ENCODE measurements at regions not wholly inside any gene's neighbourhood (a gene's known extent, or its start where the extent isn't known, plus 50 kb on each side); places are given as distances from the start of the nearest gene placed in this dataset.

DNA sequence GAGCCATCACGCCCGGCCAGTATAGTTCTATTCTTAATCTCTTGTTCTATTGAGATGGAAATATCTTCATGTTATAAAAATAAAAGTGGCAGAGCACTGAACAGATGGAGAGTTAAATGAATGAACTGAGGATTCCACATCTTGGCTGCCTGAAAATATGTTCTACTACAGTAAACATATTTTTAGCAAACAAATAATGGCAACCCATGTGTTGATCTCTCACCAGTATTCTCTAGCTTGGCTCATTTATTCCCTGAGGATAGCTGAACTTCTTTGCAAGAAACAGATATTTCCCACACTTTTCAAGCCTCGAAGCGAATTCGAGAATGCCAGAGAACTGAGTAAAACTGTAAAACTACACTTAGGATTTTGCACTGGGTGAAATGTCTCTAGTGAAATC, 58.9 kb downstream of the DIRAS3 start:
- Mint-ChIP-seq H3K9me3 (peaks cover 0 to 15% (median 12%) of the 10 kb centered on the region in 3 donors), H3K36me3 (no peaks in the 10 kb centered on the region), H3K27ac (no peak overlapping the region), H3K27me3 (peaks cover 0 to 5% of the 10 kb centered on the region in 2 donors), H3K4me1 (no peaks in the 10 kb centered on the region), H3K4me3 (no peak overlapping the region)
- Histone ChIP-seq H3K36me3 (ENCODE audit: control insufficient read depth in 2 of 2, extremely low read depth in 1 of 2, insufficient read depth in 1 of 2, low read length in 1 of 2) (no peaks in the 10 kb centered on the region), H3K4me3 (ENCODE audit: control insufficient read depth in 1 of 2, extremely low read depth in 1 of 2, low read length in 1 of 2) (no peak overlapping the region), H3K9me3 (no peaks in the 10 kb centered on the region), H3K27ac (ENCODE audit: low read length) (no peak overlapping the region), H3K4me1 (ENCODE audit: control insufficient read depth in 1 of 2, extremely low read depth in 1 of 2, insufficient read depth in 2 of 2, low read length in 2 of 2) (no peaks in the 10 kb centered on the region), H3K27me3 (replicated peaks in 1 of 2; ENCODE audit: control insufficient read depth in 2 of 2, extremely low read depth in 1 of 2, insufficient read depth in 2 of 2, low read length in 1 of 2) (no peaks in the 10 kb centered on the region)
- ATAC-seq (replicated peaks in 1 of 4) (no peak), DNase-seq (no peak)
- ChIA-PET CTCF (no interaction called here), POLR2A (no interaction called here)
- WGBS (ENCODE audit: insufficient coverage), result no CpG with 5 or more reads among the region's 5 CpGs

DNA sequence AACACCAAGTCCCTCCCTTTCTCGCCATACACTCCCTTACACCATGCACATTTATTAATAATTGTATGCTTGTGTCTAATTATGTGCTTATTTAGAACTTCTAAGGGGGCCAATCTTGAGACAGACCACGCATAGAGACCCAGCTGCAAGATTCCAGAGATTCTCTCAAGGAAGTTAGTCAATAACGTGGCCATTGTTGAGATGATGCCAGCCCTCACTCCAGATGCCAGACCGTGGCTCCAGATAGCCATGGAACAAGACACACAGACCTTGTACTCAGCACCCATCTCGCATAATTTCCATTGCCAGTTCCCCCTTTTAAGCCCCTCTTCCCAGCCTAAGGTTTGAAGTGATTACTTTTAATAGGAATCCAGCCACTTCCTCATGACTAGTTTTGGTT, 62.4 kb downstream of the DIRAS3 start:
- no peaks in the 10 kb centered on the region for H3K36me3 Mint-ChIP-seq
- H3K27me3 Mint-ChIP-seq, result peaks cover 0 to 5% of the 10 kb centered on the region in 2 donors
- no peaks in the 10 kb centered on the region for H3K4me1 Mint-ChIP-seq
- 87% methylated on average over 3 of the region's 5 CpGs for WGBS (ENCODE audit: insufficient coverage)
- no peak for ATAC-seq (replicated peaks in 1 of 4)
- peaks cover 0 to 6% (median 4%) of the 10 kb centered on the region in 3 donors for H3K9me3 Mint-ChIP-seq
- Histone ChIP-seq H3K27me3 (replicated peaks in 1 of 2; ENCODE audit: control insufficient read depth in 2 of 2, extremely low read depth in 1 of 2, insufficient read depth in 2 of 2, low read length in 1 of 2) (no peaks in the 10 kb centered on the region), H3K36me3 (ENCODE audit: control insufficient read depth in 2 of 2, extremely low read depth in 1 of 2, insufficient read depth in 1 of 2, low read length in 1 of 2) (no peaks in the 10 kb centered on the region), H3K4me3 (ENCODE audit: control insufficient read depth in 1 of 2, extremely low read depth in 1 of 2, low read length in 1 of 2) (no peak overlapping the region), H3K4me1 (ENCODE audit: control insufficient read depth in 1 of 2, extremely low read depth in 1 of 2, insufficient read depth in 2 of 2, low read length in 2 of 2) (no peaks in the 10 kb centered on the region), H3K9me3 (no peaks in the 10 kb centered on the region), H3K27ac (ENCODE audit: low read length) (no peak overlapping the region)
- no peak overlapping the region for H3K27ac Mint-ChIP-seq
- CTCF ChIA-PET, result no interaction called here
- no peak overlapping the region for H3K4me3 Mint-ChIP-seq
- POLR2A ChIA-PET, result interaction anchor here in 1 of 2 donors (0.7 kb wide), 1 partner anchor 28 kb away, joined by 4 read pairs; no protein-coding TSS in a partner anchor
- no peak for DNase-seq

DNA sequence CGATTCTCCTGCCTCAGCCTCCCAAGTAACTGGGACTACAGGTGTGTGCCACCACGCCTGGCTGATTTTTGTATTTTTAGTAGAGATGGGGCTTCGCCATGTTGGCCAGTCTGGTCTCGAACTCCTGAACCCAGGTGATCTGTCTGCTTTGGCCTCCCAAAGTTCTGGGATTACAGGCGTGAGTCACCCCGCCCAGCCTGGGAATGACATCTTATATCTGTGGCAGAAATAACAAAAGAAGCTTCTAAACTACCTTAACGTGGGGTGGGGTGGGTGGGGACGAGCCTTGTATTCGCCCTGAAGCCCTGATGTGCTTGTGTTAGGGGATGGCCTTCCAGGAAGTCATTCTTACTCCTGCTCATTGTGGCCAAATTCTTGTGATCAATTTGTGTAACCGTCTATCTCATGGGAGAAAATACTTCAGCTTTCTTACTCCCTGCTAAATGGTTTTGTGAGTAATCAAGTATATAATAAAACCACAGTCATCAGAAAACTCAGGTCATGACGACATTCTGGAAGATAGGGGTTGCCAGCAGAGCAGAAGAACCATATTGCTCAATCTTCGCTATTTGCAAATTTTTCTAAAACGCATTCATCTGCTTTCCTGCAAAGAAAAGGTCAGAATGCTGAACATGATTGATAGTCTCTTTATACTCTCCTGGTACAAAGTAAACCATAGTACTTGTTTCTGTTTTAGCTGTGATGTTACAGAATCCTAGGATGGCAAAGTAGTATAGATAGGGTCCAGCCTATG, 63.2 kb downstream of the DIRAS3 start:
- Histone ChIP-seq H3K27me3 (replicated peaks in 1 of 2; ENCODE audit: control insufficient read depth in 2 of 2, extremely low read depth in 1 of 2, insufficient read depth in 2 of 2, low read length in 1 of 2) (no peaks in the 10 kb centered on the region), H3K36me3 (ENCODE audit: control insufficient read depth in 2 of 2, extremely low read depth in 1 of 2, insufficient read depth in 1 of 2, low read length in 1 of 2) (no peaks in the 10 kb centered on the region), H3K4me1 (ENCODE audit: control insufficient read depth in 1 of 2, extremely low read depth in 1 of 2, insufficient read depth in 2 of 2, low read length in 2 of 2) (no peaks in the 10 kb centered on the region), H3K4me3 (ENCODE audit: control insufficient read depth in 1 of 2, extremely low read depth in 1 of 2, low read length in 1 of 2) (no peak overlapping the region), H3K27ac (ENCODE audit: low read length) (no peak overlapping the region), H3K9me3 (no peaks in the 10 kb centered on the region)
- no peaks in the 10 kb centered on the region for H3K4me1 Mint-ChIP-seq
- no peaks in the 10 kb centered on the region for H3K36me3 Mint-ChIP-seq
- ChIA-PET POLR2A (interaction anchor here in 1 of 2 donors (0.7 kb wide), 1 partner anchor 29 kb away, joined by 4 read pairs; no protein-coding TSS in a partner anchor), CTCF (no interaction called here)
- H3K9me3 Mint-ChIP-seq, result peaks cover 0 to 1% (median under 1%) of the 10 kb centered on the region in 3 donors
- no peak overlapping the region for H3K4me3 Mint-ChIP-seq
- 84% methylated on average over 3 of the region's 13 CpGs for WGBS (ENCODE audit: insufficient coverage)
- no peak for ATAC-seq (replicated peaks in 1 of 4)
- H3K27me3 Mint-ChIP-seq, result peaks cover 0 to 5% of the 10 kb centered on the region in 2 donors
- no peak for DNase-seq
- no peak overlapping the region for H3K27ac Mint-ChIP-seq

DNA sequence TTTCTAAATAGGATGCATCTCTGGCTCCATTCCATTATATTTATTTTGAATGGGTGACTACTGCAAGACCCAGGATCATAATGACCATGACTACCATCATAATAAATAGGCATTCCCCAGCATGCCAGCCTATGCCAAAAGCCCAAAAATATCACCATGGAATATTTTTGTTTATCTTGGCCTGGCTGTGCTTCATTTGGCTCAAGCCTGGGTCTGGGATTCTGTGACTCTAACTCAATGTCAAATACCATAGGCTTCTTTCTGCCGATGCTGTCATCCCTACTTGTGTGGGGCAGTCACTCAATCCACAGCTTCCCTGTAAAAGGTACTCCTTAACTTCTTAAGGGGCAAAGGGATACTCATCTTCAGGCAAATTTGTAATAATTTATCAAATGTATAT, 66.6 kb downstream of the DIRAS3 start:
- WGBS (ENCODE audit: insufficient coverage), result no CpG with 5 or more reads among the region's 1 CpG
- Histone ChIP-seq H3K9me3 (no peaks in the 10 kb centered on the region), H3K27ac (ENCODE audit: low read length) (no peak overlapping the region), H3K27me3 (replicated peaks in 1 of 2; ENCODE audit: control insufficient read depth in 2 of 2, extremely low read depth in 1 of 2, insufficient read depth in 2 of 2, low read length in 1 of 2) (no peaks in the 10 kb centered on the region), H3K4me3 (ENCODE audit: control insufficient read depth in 1 of 2, extremely low read depth in 1 of 2, low read length in 1 of 2) (no peak overlapping the region), H3K4me1 (ENCODE audit: control insufficient read depth in 1 of 2, extremely low read depth in 1 of 2, insufficient read depth in 2 of 2, low read length in 2 of 2) (no peaks in the 10 kb centered on the region), H3K36me3 (ENCODE audit: control insufficient read depth in 2 of 2, extremely low read depth in 1 of 2, insufficient read depth in 1 of 2, low read length in 1 of 2) (no peaks in the 10 kb centered on the region)
- no peak for DNase-seq
- peaks cover 0 to 5% of the 10 kb centered on the region in 2 donors for H3K27me3 Mint-ChIP-seq
- ChIA-PET POLR2A (no interaction called here), CTCF (no interaction called here)
- no peaks in the 10 kb centered on the region for H3K9me3 Mint-ChIP-seq
- ATAC-seq (replicated peaks in 1 of 4), result no peak
- no peaks in the 10 kb centered on the region for H3K36me3 Mint-ChIP-seq
- no peak overlapping the region for H3K27ac Mint-ChIP-seq
- H3K4me1 Mint-ChIP-seq, result no peaks in the 10 kb centered on the region
- H3K4me3 Mint-ChIP-seq, result no peak overlapping the region

DNA sequence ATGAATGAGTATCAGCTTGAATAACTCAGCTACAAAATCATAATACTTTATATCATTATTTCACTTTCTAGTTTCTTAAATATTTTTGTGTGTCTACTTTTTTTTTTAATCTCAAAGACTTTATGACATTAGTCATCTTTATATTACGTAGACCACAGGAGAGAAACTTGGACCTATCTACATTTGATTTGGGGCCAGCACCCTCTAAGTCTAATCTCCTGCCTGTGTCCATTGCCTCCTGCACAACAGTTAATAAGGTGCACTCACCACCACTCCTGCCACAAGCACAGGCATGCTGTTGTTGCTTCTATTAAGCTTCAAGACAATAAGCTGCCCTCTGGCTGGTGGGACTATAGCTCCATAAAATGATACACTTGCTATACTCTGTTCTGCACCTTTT, 70.4 kb downstream of the DIRAS3 start:
- H3K4me1 Mint-ChIP-seq, result no peaks in the 10 kb centered on the region
- WGBS (ENCODE audit: insufficient coverage), result 43% methylated on average over 1 of the region's 1 CpG
- H3K4me3 ChIP-seq (ENCODE audit: control insufficient read depth in 1 of 2, extremely low read depth in 1 of 2, low read length in 1 of 2), result no peak overlapping the region
- H3K27ac Mint-ChIP-seq, result no peak overlapping the region
- CTCF ChIA-PET, result no interaction called here
- no peaks in the 10 kb centered on the region for H3K27me3 ChIP-seq (replicated peaks in 1 of 2; ENCODE audit: control insufficient read depth in 2 of 2, extremely low read depth in 1 of 2, insufficient read depth in 2 of 2, low read length in 1 of 2)
- H3K36me3 Mint-ChIP-seq, result no peaks in the 10 kb centered on the region
- H3K9me3 Mint-ChIP-seq, result no peaks in the 10 kb centered on the region
- H3K4me3 Mint-ChIP-seq, result no peak overlapping the region
- POLR2A ChIA-PET, result no interaction called here
- ATAC-seq (replicated peaks in 1 of 4) (no peak), DNase-seq (no peak)
- H3K9me3 ChIP-seq, result no peaks in the 10 kb centered on the region
- no peaks in the 10 kb centered on the region for H3K4me1 ChIP-seq (ENCODE audit: control insufficient read depth in 1 of 2, extremely low read depth in 1 of 2, insufficient read depth in 2 of 2, low read length in 2 of 2)
- H3K27me3 Mint-ChIP-seq, result no peaks in the 10 kb centered on the region
- no peak overlapping the region for H3K27ac ChIP-seq (ENCODE audit: low read length)
- no peaks in the 10 kb centered on the region for H3K36me3 ChIP-seq (ENCODE audit: control insufficient read depth in 2 of 2, extremely low read depth in 1 of 2, insufficient read depth in 1 of 2, low read length in 1 of 2)

DNA sequence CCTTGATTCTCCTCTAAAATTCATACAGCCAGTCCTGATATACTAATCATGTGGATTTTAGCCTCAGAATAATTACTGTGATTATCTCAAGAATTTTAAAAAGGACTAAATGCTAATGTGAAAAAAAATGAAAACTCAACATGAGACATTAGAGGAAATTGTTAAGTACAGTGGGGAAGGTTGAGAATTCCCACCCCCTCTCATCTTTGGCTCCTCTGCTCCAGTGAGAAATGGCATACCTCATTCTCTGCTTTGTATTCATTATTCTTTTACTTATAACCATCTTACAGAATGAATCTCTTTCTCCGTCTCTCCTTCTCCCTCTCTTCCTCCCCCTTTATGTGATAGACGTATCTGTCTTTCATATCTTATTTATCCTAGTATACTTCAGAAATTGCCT, 70.9 kb downstream of the DIRAS3 start:
- no peaks in the 10 kb centered on the region for H3K36me3 ChIP-seq (ENCODE audit: control insufficient read depth in 2 of 2, extremely low read depth in 1 of 2, insufficient read depth in 1 of 2, low read length in 1 of 2)
- no peak overlapping the region for H3K4me3 ChIP-seq (ENCODE audit: control insufficient read depth in 1 of 2, extremely low read depth in 1 of 2, low read length in 1 of 2)
- no CpG with 5 or more reads among the region's 2 CpGs for WGBS (ENCODE audit: insufficient coverage)
- no peak overlapping the region for H3K27ac Mint-ChIP-seq
- no peaks in the 10 kb centered on the region for H3K9me3 Mint-ChIP-seq
- no peaks in the 10 kb centered on the region for H3K27me3 ChIP-seq (replicated peaks in 1 of 2; ENCODE audit: control insufficient read depth in 2 of 2, extremely low read depth in 1 of 2, insufficient read depth in 2 of 2, low read length in 1 of 2)
- ChIA-PET CTCF (no interaction called here), POLR2A (no interaction called here)
- H3K9me3 ChIP-seq, result no peaks in the 10 kb centered on the region
- ATAC-seq (replicated peaks in 1 of 4) (no peak), DNase-seq (no peak)
- no peaks in the 10 kb centered on the region for H3K4me1 Mint-ChIP-seq
- no peak overlapping the region for H3K4me3 Mint-ChIP-seq
- H3K27me3 Mint-ChIP-seq, result no peaks in the 10 kb centered on the region
- no peaks in the 10 kb centered on the region for H3K4me1 ChIP-seq (ENCODE audit: control insufficient read depth in 1 of 2, extremely low read depth in 1 of 2, insufficient read depth in 2 of 2, low read length in 2 of 2)
- no peaks in the 10 kb centered on the region for H3K36me3 Mint-ChIP-seq
- H3K27ac ChIP-seq (ENCODE audit: low read length), result no peak overlapping the region
